GM23338 (cell line): ENCODE measurements at regions not wholly inside any gene's neighbourhood (a gene's known extent, or its start where the extent isn't known, plus 50 kb on each side); places are given as distances from the start of the nearest gene placed in this dataset.

Source experiments
- ATAC-seq: fragments of 200-7000 bp; cut with Tn5 transposase; 3 replicates; pipeline ENCODE4 v1.9.1; 2020
- DNase-seq: peaks from one replicate; pipeline ENCODE4 v3.0.0-alpha.2; 2015; ENCODE audit warnings: low spot score
- H2AFZ ChIP-seq: fragments of 200-600 bp; sonication (generic); 2 replicates; pipeline ENCODE4 v1.8.0; 2016; ENCODE audit warnings: antibody characterized with exemption, mild to moderate bottlenecking, moderate library complexity
- H3F3A ChIP-seq: fragments of 200-600 bp; sonication (generic); replicated peaks from 2 replicates; pipeline ENCODE4 v1.8.0; 2017; ENCODE audit warnings: antibody characterized with exemption, mixed run types, low read depth
- H3K27ac ChIP-seq: fragments of 200-600 bp; sonication (generic); 2 replicates; pipeline ENCODE4 v1.6.1; 2016; ENCODE audit warnings: low read depth
- H3K27me3 ChIP-seq: fragments of 200-600 bp; sonication (generic); 2 replicates; pipeline ENCODE4 v1.8.0; 2016; ENCODE audit warnings: mild to moderate bottlenecking, mixed run types, moderate library complexity; ENCODE audit not compliant: insufficient read depth
- H3K36me3 ChIP-seq: fragments of 200-600 bp; sonication (generic); 2 replicates; pipeline ENCODE4 v1.8.0; 2016; ENCODE audit warnings: mild to moderate bottlenecking; ENCODE audit not compliant: insufficient read depth
- H3K4me1 ChIP-seq: fragments of 200-600 bp; sonication (generic); 2 replicates; pipeline ENCODE4 v1.8.0; 2016; ENCODE audit warnings: mild to moderate bottlenecking, moderate library complexity; ENCODE audit not compliant: insufficient read depth
- H3K4me2 ChIP-seq: fragments of 200-600 bp; sonication (generic); 2 replicates; pipeline ENCODE4 v1.7.1; 2017; ENCODE audit warnings: mixed run types
- H3K4me3 ChIP-seq: fragments of 200-600 bp; sonication (generic); 2 replicates; pipeline ENCODE4 v1.6.1; 2016; ENCODE audit warnings: mixed run types
- H3K79me2 ChIP-seq: fragments of 200-600 bp; sonication (generic); replicated peaks from 2 replicates; pipeline ENCODE4 v1.8.0; 2017; ENCODE audit warnings: mild to moderate bottlenecking; ENCODE audit not compliant: insufficient read depth
- H3K9me2 ChIP-seq: fragments of 200-600 bp; sonication (generic); 2 replicates; pipeline ENCODE4 v1.8.0; 2017; ENCODE audit not compliant: insufficient read depth
- H4K20me1 ChIP-seq: fragments of 200-600 bp; sonication (generic); replicated peaks from 2 replicates; pipeline ENCODE4 v1.8.0; 2017; ENCODE audit warnings: mild to moderate bottlenecking; ENCODE audit not compliant: insufficient read depth
- H3K27ac Mint-ChIP-seq: 2 replicates; pipeline ENCODE4 v1.8.0; 2020; ENCODE audit warnings: inconsistent platforms, mild to moderate bottlenecking, moderate library complexity, mixed read lengths
- H3K27me3 Mint-ChIP-seq: 3 replicates; pipeline ENCODE4 v1.8.0; 2022; ENCODE audit warnings: low read depth, mild to moderate bottlenecking, moderate library complexity, mixed read lengths, inconsistent platforms; ENCODE audit not compliant: insufficient read depth, poor library complexity
- H3K36me3 Mint-ChIP-seq: 3 replicates; pipeline ENCODE4 v1.8.0; 2021; ENCODE audit warnings: low read depth, mild to moderate bottlenecking, inconsistent platforms, moderate library complexity, mixed read lengths
- H3K4me1 Mint-ChIP-seq: 3 replicates; pipeline ENCODE4 v1.8.0; 2020; ENCODE audit warnings: mild to moderate bottlenecking, inconsistent platforms, mixed read lengths
- H3K4me3 Mint-ChIP-seq: 3 replicates; pipeline ENCODE4 v1.8.0; 2021; ENCODE audit warnings: moderate library complexity, mild to moderate bottlenecking, inconsistent platforms, mixed read lengths
- H3K9me3 Mint-ChIP-seq: 3 replicates; pipeline ENCODE4 v1.8.0; 2020; ENCODE audit warnings: moderate library complexity, mild to moderate bottlenecking, inconsistent platforms, mixed read lengths
- CREB1 ChIP-seq: fragments of 250-450 bp; sonication (Bioruptor Pico); IDR thresholded peaks from 2 replicates; pipeline ENCODE4 v1.5.0; 2020; ENCODE audit warnings: low read depth, mild to moderate bottlenecking, moderate library complexity
- CTCF ChIP-seq, 2 experiments: fragments of 200-600 bp in 1 of 2; sonication (generic) in 1 of 2; conservative IDR thresholded peaks; 2 replicates each; pipeline versions ENCODE4 v1.5.1 to v1.6.1; 2016 to 2017; ENCODE audit warnings: antibody characterized with exemption in 2 of 2, low read depth in 2 of 2, mild to moderate bottlenecking in 2 of 2, moderate library complexity in 1 of 2
- EZH2 ChIP-seq: fragments of 200-600 bp; sonication (generic); IDR thresholded peaks from one replicate; pipeline ENCODE4 v1.8.0; 2017; ENCODE audit warnings: antibody characterized with exemption, mild to moderate bottlenecking, low read depth; ENCODE audit not compliant: unreplicated experiment
- EZH2phosphoT487 ChIP-seq: fragments of 200-600 bp; sonication (generic); IDR thresholded peaks from one replicate; pipeline ENCODE4 v1.8.1; 2018; ENCODE audit warnings: antibody characterized with exemption; ENCODE audit not compliant: unreplicated experiment
- JUNB ChIP-seq: IDR thresholded peaks from one replicate; pipeline ENCODE4 v1.6.1; 2016; ENCODE audit warnings: antibody characterized with exemption; ENCODE audit not compliant: unreplicated experiment
- NANOG ChIP-seq: IDR thresholded peaks from 2 replicates; pipeline ENCODE4 v1.6.1; 2016; ENCODE audit warnings: antibody characterized with exemption, borderline replicate concordance
- POLR2AphosphoS5 ChIP-seq: IDR thresholded peaks from 2 replicates; pipeline ENCODE4 v1.6.1; 2016; ENCODE audit warnings: antibody characterized with exemption, low read depth
- REST ChIP-seq: IDR thresholded peaks from one replicate; pipeline ENCODE4 v1.6.1; 2018; ENCODE audit warnings: antibody characterized with exemption; ENCODE audit not compliant: unreplicated experiment
- STAT1 ChIP-seq: IDR thresholded peaks from one replicate; pipeline ENCODE4 v1.6.1; 2016; ENCODE audit warnings: antibody characterized with exemption; ENCODE audit not compliant: unreplicated experiment
- ZNF114 ChIP-seq: fragments of 250-450 bp; sonication (Bioruptor Pico); IDR thresholded peaks from 2 replicates; pipeline ENCODE4 v1.5.0; 2020; ENCODE audit warnings: mild to moderate bottlenecking, moderate library complexity
- ZNF331 ChIP-seq: fragments of 250-450 bp; sonication (Bioruptor Pico); IDR thresholded peaks from 2 replicates; pipeline ENCODE4 v1.5.0; 2020; ENCODE audit warnings: low read depth, mild to moderate bottlenecking, moderate library complexity
- TF ChIP-seq, protein P1 (sequence below): fragments of 250-450 bp; sonication (Bioruptor Pico); IDR thresholded peaks from 2 replicates; pipeline ENCODE4 v1.5.0; 2020; ENCODE audit warnings: mild to moderate bottlenecking, moderate library complexity
- TF ChIP-seq, protein P2 (sequence below): IDR thresholded peaks from 2 replicates; pipeline ENCODE4 v1.6.1; 2016; ENCODE audit warnings: antibody characterized with exemption

GRCh38 chrX:51406688-51407519, 74.3 kb downstream of the NUDT10 start:
- H3K4me2 ChIP-seq = no peak overlapping the region
- no peaks in the 10 kb centered on the region for H3K79me2 ChIP-seq
- H3K27me3 ChIP-seq = no peaks in the 10 kb centered on the region
- H3K36me3 ChIP-seq = no peaks in the 10 kb centered on the region
- Mint-ChIP-seq H3K27ac (no peak overlapping the region), H3K4me1 (peaks cover 13% of the 10 kb centered on the region), H3K9me3 (peaks cover 5% of the 10 kb centered on the region; the same call in 2 of the 3 replicates), H3K36me3 (no peaks in the 10 kb centered on the region; the same call in 2 of the 3 replicates), H3K4me3 (no peak overlapping the region), H3K27me3 (no peaks in the 10 kb centered on the region)
- H3F3A ChIP-seq = no peaks in the 10 kb centered on the region
- H3K4me1 ChIP-seq = no peaks in the 10 kb centered on the region
- H3K4me3 ChIP-seq = no peak overlapping the region
- no peaks in the 10 kb centered on the region for H4K20me1 ChIP-seq
- H2AFZ ChIP-seq = no peak overlapping the region
- no peak for DNase-seq
- no peak overlapping the region for H3K27ac ChIP-seq
- TF ChIP-seq CREB1 (no peak), POLR2AphosphoS5 (no peak), REST (no peak), EZH2 (no peak), JUNB (no peak), NANOG (no peak), STAT1 (no peak), EZH2phosphoT487 (no peak), ZNF114 (no peak), CTCF (conservative IDR thresholded peaks at IDR 0.05; ENCODE audit: low read depth in 2 of 2) (no peak), ZNF331 (CRISPR knock-in tag) (no peak)
- TF ChIP-seq, protein P1, sequence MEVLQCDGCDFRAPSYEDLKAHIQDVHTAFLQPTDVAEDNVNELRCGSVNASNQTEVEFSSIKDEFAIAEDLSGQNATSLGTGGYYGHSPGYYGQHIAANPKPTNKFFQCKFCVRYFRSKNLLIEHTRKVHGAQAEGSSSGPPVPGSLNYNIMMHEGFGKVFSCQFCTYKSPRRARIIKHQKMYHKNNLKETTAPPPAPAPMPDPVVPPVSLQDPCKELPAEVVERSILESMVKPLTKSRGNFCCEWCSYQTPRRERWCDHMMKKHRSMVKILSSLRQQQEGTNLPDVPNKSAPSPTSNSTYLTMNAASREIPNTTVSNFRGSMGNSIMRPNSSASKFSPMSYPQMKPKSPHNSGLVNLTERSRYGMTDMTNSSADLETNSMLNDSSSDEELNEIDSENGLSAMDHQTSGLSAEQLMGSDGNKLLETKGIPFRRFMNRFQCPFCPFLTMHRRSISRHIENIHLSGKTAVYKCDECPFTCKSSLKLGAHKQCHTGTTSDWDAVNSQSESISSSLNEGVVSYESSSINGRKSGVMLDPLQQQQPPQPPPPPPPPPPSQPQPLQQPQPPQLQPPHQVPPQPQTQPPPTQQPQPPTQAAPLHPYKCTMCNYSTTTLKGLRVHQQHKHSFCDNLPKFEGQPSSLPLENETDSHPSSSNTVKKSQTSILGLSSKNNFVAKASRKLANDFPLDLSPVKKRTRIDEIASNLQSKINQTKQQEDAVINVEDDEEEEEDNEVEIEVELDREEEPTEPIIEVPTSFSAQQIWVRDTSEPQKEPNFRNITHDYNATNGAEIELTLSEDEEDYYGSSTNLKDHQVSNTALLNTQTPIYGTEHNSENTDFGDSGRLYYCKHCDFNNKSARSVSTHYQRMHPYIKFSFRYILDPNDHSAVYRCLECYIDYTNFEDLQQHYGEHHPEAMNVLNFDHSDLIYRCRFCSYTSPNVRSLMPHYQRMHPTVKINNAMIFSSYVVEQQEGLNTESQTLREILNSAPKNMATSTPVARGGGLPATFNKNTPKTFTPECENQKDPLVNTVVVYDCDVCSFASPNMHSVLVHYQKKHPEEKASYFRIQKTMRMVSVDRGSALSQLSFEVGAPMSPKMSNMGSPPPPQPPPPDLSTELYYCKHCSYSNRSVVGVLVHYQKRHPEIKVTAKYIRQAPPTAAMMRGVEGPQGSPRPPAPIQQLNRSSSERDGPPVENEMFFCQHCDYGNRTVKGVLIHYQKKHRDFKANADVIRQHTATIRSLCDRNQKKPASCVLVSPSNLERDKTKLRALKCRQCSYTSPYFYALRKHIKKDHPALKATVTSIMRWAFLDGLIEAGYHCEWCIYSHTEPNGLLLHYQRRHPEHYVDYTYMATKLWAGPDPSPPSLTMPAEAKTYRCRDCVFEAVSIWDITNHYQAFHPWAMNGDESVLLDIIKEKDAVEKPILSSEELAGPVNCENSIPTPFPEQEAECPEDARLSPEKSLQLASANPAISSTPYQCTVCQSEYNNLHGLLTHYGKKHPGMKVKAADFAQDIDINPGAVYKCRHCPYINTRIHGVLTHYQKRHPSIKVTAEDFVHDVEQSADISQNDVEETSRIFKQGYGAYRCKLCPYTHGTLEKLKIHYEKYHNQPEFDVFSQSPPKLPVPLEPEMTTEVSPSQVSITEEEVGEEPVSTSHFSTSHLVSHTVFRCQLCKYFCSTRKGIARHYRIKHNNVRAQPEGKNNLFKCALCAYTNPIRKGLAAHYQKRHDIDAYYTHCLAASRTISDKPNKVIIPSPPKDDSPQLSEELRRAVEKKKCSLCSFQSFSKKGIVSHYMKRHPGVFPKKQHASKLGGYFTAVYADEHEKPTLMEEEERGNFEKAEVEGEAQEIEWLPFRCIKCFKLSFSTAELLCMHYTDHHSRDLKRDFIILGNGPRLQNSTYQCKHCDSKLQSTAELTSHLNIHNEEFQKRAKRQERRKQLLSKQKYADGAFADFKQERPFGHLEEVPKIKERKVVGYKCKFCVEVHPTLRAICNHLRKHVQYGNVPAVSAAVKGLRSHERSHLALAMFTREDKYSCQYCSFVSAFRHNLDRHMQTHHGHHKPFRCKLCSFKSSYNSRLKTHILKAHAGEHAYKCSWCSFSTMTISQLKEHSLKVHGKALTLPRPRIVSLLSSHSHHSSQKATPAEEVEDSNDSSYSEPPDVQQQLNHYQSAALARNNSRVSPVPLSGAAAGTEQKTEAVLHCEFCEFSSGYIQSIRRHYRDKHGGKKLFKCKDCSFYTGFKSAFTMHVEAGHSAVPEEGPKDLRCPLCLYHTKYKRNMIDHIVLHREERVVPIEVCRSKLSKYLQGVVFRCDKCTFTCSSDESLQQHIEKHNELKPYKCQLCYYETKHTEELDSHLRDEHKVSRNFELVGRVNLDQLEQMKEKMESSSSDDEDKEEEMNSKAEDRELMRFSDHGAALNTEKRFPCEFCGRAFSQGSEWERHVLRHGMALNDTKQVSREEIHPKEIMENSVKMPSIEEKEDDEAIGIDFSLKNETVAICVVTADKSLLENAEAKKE (CRISPR knock-in tag) = no peak
- TF ChIP-seq, protein P2, sequence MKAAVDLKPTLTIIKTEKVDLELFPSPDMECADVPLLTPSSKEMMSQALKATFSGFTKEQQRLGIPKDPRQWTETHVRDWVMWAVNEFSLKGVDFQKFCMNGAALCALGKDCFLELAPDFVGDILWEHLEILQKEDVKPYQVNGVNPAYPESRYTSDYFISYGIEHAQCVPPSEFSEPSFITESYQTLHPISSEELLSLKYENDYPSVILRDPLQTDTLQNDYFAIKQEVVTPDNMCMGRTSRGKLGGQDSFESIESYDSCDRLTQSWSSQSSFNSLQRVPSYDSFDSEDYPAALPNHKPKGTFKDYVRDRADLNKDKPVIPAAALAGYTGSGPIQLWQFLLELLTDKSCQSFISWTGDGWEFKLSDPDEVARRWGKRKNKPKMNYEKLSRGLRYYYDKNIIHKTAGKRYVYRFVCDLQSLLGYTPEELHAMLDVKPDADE = no peak
- H3K9me2 ChIP-seq = no peaks in the 10 kb centered on the region
- ATAC-seq = no peak
